ENCODE measurements at regions not wholly inside any gene's neighbourhood (a gene's known extent, or its start where the extent isn't known, plus 50 kb on each side); places are given as distances from the start of the nearest gene placed in this dataset.

DNA sequence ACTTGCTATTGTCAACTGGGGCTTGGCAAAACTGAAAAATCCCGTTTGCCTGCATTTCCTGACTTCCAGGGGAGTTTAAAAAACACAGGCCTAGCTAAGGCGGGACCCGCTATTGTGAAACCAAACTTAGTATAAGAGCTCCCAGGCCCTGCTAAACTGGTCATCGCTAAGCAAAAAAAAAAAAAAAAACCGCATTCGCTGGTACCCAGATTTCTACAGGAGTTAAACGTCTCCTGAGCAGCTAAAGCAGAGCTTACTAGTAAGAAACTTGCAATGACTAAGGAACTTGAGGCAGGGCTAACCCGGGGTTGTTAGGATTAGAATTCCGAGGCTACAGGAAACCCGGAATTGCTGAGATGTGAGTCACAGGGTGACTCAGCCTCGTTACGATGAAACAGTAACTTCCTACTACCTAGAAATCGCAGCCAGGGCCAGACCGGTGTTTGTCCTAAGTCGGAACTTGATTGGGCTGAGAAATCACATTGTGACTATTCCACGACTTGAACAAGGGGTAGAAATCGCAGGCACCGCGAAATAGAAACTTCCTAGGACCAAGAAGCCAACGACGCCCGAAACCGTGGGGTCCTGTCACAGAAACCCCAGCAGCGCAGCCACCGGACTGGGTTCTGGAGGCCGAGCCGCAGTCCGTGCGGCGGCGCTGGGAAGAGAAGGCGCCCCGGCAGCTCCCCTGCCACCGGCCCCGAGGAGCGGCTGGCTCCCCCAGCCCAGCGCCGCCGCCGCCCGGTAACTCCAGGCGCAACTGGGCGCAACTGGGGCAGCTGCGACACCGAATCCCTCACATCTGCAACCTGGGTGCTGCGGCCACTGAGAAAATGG, 89.4 kb downstream of the ANXA2R start:
- no peaks in the 10 kb centered on the region for H3K79me2 ChIP-seq
- peaks cover 8% of the 10 kb centered on the region for H3K27me3 ChIP-seq (ENCODE audit: control insufficient read depth, insufficient read depth, low read length)
- H3K27ac ChIP-seq = peak overlapping the region; percentile 72
- H3K9me3 ChIP-seq (ENCODE audit: control insufficient read depth, low read length) = no peaks in the 10 kb centered on the region
- H3K9ac ChIP-seq = no peak overlapping the region
- no peaks in the 10 kb centered on the region for H3K36me3 ChIP-seq (ENCODE audit: control insufficient read depth, insufficient read depth, low read length)
- no peaks in the 10 kb centered on the region for H3K4me1 ChIP-seq
- peak overlapping the region; percentile 50 for H2AFZ ChIP-seq
- H3K4me3 ChIP-seq (ENCODE audit: low read depth, low read length) = peak overlapping the region; percentile 35
- peak overlapping the region; percentile 52 for H3K4me2 ChIP-seq (ENCODE audit: low read length)
- TF ChIP-seq, protein P1, sequence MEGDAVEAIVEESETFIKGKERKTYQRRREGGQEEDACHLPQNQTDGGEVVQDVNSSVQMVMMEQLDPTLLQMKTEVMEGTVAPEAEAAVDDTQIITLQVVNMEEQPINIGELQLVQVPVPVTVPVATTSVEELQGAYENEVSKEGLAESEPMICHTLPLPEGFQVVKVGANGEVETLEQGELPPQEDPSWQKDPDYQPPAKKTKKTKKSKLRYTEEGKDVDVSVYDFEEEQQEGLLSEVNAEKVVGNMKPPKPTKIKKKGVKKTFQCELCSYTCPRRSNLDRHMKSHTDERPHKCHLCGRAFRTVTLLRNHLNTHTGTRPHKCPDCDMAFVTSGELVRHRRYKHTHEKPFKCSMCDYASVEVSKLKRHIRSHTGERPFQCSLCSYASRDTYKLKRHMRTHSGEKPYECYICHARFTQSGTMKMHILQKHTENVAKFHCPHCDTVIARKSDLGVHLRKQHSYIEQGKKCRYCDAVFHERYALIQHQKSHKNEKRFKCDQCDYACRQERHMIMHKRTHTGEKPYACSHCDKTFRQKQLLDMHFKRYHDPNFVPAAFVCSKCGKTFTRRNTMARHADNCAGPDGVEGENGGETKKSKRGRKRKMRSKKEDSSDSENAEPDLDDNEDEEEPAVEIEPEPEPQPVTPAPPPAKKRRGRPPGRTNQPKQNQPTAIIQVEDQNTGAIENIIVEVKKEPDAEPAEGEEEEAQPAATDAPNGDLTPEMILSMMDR (IDR thresholded peaks at IDR 0.05) = no peak

DNA sequence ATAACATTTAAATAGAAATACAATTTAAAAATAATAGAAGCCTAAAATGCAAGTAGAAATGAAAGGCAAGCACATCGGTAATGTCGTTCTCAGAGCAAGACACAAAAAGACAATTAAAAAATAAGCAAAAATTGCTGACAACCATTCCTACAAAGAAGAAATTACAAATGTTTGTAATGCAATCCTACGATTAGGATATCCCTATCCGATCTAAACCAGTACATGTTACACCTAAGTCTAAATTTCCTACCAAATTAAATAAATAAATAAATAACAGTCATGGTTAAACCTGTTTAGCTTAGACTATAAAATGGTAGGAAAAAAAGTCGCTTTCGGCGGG, 90.0 kb downstream of the ANXA2R start:
- no peak overlapping the region for H2AFZ ChIP-seq
- H3K4me2 ChIP-seq (ENCODE audit: low read length) = peak overlapping the region; percentile 52
- TF ChIP-seq, protein P1 (IDR thresholded peaks at IDR 0.05) = no peak
- no peak overlapping the region for H3K4me3 ChIP-seq (ENCODE audit: low read depth, low read length)
- H3K27me3 ChIP-seq (ENCODE audit: control insufficient read depth, insufficient read depth, low read length) = peaks cover 8% of the 10 kb centered on the region
- no peak overlapping the region for H3K9ac ChIP-seq
- H3K27ac ChIP-seq = peak overlapping the region; percentile 72
- H3K9me3 ChIP-seq (ENCODE audit: control insufficient read depth, low read length) = no peaks in the 10 kb centered on the region
- no peaks in the 10 kb centered on the region for H3K79me2 ChIP-seq
- no peaks in the 10 kb centered on the region for H3K4me1 ChIP-seq
- H3K36me3 ChIP-seq (ENCODE audit: control insufficient read depth, insufficient read depth, low read length) = no peaks in the 10 kb centered on the region

DNA sequence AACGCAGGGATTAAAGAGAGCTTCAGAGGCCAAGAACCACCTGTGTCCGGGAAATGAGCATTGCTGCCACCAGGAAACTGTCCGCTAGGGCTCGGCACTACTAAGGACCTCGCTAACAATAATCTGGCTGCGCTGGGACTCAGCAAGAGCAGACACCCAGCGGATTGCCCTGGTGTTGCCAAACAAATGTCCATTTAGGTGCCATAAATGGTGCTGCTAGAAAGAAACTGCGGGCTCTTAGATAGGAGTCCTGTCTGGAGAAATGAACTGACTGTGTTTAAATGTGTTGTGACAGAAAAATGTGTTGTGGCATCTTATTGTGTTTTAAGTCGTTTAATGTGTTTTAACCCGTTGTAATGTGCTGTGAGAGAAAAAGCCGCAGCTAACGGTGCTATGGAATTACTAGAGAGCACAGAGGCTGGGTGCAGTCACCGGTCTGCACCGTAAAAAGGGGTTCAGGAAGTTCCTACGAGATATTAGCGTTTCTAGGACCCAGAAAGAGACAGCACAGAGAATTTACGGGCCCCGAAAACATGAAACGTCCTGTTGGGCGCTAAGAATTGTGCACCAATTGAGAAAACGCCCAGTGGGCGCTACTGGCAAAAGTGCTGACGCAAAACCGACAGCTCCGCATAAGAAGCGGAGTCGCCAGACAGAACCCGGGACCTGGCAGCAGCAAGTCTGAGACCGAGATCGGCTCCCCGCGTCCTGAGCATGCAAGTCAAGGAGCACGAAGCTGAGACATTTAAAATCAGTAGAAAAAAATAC, 90.6 kb downstream of the ANXA2R start:
- no peaks in the 10 kb centered on the region for H3K79me2 ChIP-seq
- H3K27ac ChIP-seq = peak overlapping the region; percentile 33
- H3K4me1 ChIP-seq = no peaks in the 10 kb centered on the region
- H3K9me3 ChIP-seq (ENCODE audit: control insufficient read depth, low read length) = no peaks in the 10 kb centered on the region
- peaks cover 8% of the 10 kb centered on the region for H3K27me3 ChIP-seq (ENCODE audit: control insufficient read depth, insufficient read depth, low read length)
- no peak overlapping the region for H3K9ac ChIP-seq
- no peak overlapping the region for H3K4me3 ChIP-seq (ENCODE audit: low read depth, low read length)
- H3K36me3 ChIP-seq (ENCODE audit: control insufficient read depth, insufficient read depth, low read length) = no peaks in the 10 kb centered on the region
- peak overlapping the region; percentile 13 for H2AFZ ChIP-seq
- no peak overlapping the region for H3K4me2 ChIP-seq (ENCODE audit: low read length)
- TF ChIP-seq, protein P1 (IDR thresholded peaks at IDR 0.05) = no peak

GRCh38 chr5:42948961-42949347, 91.2 kb downstream of the ANXA2R start:
- TF ChIP-seq, protein P1 (IDR thresholded peaks at IDR 0.05) = no peak
- Histone ChIP-seq H3K4me3 (ENCODE audit: low read depth, low read length) (no peak overlapping the region), H3K4me2 (ENCODE audit: low read length) (no peak overlapping the region), H3K79me2 (no peaks in the 10 kb centered on the region), H3K27me3 (ENCODE audit: control insufficient read depth, insufficient read depth, low read length) (peaks cover 8% of the 10 kb centered on the region), H2AFZ (no peak overlapping the region), H3K9me3 (ENCODE audit: control insufficient read depth, low read length) (no peaks in the 10 kb centered on the region), H3K9ac (no peak overlapping the region), H3K4me1 (no peaks in the 10 kb centered on the region), H3K27ac (peak overlapping the region; percentile 33), H3K36me3 (ENCODE audit: control insufficient read depth, insufficient read depth, low read length) (no peaks in the 10 kb centered on the region)
